HG03103 (cell line): ENCODE measurements at regions not wholly inside any gene's neighbourhood (a gene's known extent, or its start where the extent isn't known, plus 50 kb on each side); places are given as distances from the start of the nearest gene placed in this dataset.
"Not testable (repeated sequence)": the region's sequence is repeated elsewhere in the genome, so short reads cannot be mapped to it uniquely, and the experiment has no call there.

Experiments
- ATAC-seq: cut with Tn5 transposase; IDR thresholded peaks from one replicate; pipeline ENCODE4 v1.9.1; 2021; ENCODE audit warnings: low read depth; ENCODE audit not compliant: unreplicated experiment

DNA sequence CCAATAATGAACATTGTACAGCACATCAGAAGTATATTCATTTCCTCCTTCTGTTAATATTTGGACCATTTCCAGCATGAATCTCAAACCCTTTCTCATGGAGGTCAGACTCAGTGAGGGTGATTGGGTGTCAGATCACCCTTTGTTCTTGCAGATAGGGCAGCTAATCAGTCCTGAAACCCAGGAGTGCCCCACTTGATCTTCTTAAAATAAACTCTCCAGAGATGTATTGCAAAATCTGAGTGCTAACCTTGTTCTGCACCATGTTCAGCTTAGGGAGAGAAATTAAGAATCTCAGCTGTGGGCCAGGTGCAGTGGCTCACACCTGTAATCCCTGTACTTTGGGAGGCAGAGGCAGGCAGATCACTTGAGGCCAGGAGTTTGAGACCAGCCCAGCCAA lies 869.4 kb downstream of the TYW1 start:
- no peak for ATAC-seq

GRCh38 chr7:67866812-67867211 lies 870.2 kb downstream of the TYW1 start:
- no peak for ATAC-seq

DNA sequence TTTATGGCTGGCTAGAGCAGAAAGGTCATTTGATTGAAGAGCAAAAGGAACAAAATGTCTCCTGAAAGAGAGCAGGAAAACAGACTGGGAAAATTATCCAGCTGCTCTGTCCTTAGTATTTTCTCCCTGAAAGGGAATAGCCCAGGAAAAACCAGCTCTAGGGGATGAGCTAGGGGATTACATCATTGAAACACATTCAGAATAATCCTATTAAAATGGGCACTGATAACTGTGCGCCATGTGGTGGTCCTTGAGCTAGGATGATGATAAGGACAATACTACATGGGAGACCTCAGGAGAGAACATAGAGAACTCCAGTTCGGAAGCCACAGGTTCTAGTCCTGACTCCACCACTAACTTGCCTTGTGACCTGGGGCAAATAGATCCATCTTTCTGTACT lies 873.8 kb downstream of the TYW1 start:
- no peak for ATAC-seq

DNA sequence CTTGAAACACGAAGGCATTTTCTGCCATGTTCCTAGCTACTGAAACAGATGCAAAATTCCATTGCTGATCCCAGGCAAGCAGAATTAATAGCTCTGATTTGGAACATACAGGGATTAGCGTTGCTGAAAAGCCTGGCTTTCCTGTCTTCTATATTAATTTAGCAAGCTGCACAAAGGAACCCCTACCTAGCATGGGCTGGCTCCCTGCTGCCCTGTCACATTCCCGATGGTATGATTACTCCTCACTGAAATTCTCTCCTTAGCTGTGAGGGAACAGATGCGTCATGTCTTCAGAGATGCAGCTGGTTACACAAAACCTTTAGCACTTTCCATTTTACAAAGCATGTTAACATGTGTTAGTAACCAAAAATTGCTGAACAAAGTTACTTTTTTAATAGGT lies 878.9 kb downstream of the TYW1 start:
- no peak for ATAC-seq

GRCh38 chr7:67878808-67879207 lies 882.2 kb downstream of the TYW1 start:
- no peak for ATAC-seq

GRCh38 chr7:67882843-67883242 lies 886.2 kb downstream of the TYW1 start:
- no peak for ATAC-seq

GRCh38 chr7:67890316-67890715 lies 893.7 kb downstream of the TYW1 start:
- ATAC-seq, result no peak

- no peak for ATAC-seq
Observed at GRCh38 chr7:67894746-67895145, 898.1 kb downstream of the TYW1 start.

- no peak for ATAC-seq
Observed at GRCh38 chr7:67896721-67897120, 900.1 kb downstream of the TYW1 start.

DNA sequence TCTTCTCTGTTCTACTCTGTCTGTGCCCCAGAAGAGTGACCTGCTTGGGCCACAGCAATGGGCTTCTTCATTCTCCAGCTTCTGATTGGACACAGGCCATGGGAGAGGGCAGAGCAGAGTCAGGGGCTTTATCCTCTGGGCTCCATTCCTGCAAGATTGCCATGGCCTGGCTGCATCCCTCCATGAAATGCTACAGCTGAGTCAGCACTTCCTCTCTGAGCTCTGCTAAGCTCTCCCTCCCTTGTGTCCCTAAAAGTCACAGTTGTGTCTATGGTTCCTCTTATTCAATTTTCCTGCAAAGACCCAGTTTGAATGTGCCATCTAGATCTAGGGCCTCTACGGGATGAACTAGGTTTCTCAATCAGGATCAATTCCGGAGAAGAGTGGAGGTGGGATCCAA lies 903.8 kb downstream of the TYW1 start:
- no peak for ATAC-seq

- no peak for ATAC-seq
Observed at GRCh38 chr7:67901808-67902480, 905.3 kb downstream of the TYW1 start.

GRCh38 chr7:67907792-67908191 lies 911.2 kb downstream of the TYW1 start:
- ATAC-seq, result no peak

DNA sequence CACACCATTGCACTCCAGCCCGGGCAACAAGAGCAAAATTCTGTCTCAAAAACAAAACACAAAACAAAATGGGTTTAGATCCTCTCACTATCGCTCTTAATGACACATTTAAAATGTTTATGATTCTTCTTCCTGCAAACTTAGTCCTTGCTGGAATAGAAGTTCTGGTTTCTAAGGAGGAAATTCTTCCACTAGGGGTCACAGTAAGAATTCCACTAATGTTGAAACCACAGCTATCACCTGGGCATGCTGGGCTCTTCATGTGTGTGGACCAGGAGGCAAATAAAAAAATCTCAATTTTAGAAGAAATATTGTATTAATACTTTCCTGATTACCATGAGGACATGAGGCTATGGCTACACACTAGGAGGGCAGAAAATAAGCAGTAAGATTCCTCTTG lies 915.8 kb downstream of the TYW1 start:
- ATAC-seq, result no peak

- no peak for ATAC-seq
Observed at GRCh38 chr7:67913604-67914003, 917.0 kb downstream of the TYW1 start.

DNA sequence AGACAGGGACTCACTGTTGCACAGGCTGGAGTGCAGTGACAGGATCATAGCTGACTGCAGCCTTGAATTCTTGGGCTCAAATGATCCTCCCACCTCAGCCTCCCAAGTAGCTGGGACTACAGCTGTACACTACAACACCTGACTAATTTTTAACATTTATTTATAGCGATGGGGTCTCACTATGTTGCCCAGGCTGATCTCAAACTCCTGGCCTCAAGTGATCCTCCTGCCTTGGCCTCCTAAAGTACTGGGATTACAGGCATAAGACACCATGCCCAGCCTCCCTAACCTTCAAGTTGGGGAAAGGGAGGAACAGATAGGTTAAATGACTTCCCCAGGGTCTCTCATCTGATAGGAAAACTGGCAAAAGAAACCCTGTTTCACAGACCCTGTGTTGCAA lies 919.5 kb downstream of the TYW1 start:
- not testable (repeated sequence) for ATAC-seq

- ATAC-seq, result no peak
Observed at GRCh38 chr7:67916571-67917436, 920.2 kb downstream of the TYW1 start.

GRCh38 chr7:67917437-67917755 lies 920.8 kb downstream of the TYW1 start:
- ATAC-seq, result no peak

DNA sequence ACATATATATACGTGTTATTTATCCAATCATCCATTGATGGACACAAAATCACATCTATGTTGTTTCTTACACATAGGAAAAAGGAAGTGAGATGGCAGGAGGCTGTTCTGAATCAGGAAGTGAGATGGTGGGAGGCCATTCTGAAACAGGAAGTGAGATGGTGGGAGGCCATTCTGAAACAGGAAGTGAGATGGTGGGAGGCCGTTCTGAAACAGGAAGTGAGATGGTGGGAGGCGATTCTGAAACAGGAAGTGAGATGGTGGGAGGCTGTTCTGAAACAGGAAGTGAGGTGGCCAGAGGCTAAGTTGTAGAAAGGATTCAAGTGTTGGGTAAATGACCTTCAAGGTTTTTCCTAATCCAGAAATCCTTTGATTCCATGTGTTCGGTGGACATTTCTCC lies 921.5 kb downstream of the TYW1 start:
- no peak for ATAC-seq

GRCh38 chr7:67923286-67923685 lies 926.7 kb downstream of the TYW1 start:
- no peak for ATAC-seq

DNA sequence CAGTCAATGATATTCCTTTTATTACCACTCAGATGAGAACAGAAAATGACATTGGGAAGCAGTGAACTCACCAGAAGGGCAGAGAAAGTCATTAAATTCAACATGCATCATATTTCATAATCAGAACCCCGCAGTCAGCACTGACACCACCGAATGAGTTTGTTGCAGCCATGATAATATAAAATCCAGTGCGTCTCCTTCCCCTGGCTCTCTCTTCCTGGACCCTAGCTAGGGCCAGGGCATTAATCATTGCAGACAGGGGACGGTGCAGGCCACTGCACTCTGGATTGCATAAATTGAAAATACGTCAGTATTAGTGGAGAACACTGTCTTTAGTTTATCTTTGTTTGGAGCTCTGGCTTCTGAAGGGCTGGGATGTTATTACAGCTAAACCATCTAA lies 931.5 kb downstream of the TYW1 start:
- ATAC-seq, result no peak

DNA sequence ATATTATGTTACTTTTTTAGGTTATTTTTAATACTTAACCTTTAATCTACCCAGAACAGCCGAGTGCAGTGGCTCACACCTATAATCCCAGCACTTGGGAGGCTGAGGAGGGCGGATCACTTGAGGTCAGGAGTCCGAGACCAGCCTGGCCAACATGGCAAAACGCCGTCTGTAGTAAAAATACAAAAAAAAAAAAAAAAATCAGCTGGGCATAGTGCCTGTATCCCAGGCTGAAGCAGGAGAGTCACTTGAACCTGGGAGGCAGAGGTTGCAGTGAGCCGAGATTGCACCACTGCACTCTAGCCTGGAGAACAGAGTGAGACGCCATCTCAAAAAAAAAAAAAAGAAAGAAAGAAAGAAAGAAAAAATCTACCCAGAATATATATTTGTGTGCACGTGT lies 939.8 kb downstream of the TYW1 start:
- ATAC-seq, result not testable (repeated sequence)

DNA sequence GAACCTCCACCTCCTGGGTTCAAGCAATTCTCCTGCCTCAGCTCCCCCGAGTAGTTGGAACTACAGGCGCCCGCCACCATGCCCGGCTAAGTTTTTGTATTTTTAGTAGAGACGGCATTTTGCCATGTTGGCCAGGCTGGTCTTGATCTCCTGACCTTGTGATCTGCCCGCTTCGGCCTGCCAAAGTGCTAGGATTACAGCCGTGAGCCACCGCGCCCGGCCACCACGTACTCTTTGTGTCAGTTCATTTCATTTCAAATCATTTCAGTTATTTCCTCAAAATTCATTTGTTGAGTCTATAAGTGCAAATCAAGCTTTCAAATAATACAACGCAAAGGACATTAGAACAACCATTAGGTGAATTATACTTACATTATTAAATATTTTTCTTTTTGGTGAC lies 943.8 kb downstream of the TYW1 start:
- ATAC-seq, result no peak
